SK-N-SH (cell line): ENCODE measurements at regions not wholly inside any gene's neighbourhood (a gene's known extent, or its start where the extent isn't known, plus 50 kb on each side); places are given as distances from the start of the nearest gene placed in this dataset.

ENCODE experiments used
- CTCF ChIA-PET: fragments of 300-600, 350-600 bp; formaldehyde crosslinking; extraction: SDS; loops from one replicate; lab custom pipeline; 2021; lab: Yijun Ruan, JAX
- POLR2A ChIA-PET: fragments of 350-600 bp; sonication (Branson Sonifier 250); formaldehyde crosslinking; extraction: SDS; loops from one replicate; lab custom pipeline; 2020; ENCODE audit warnings: antibody characterized with exemption, inconsistent platforms; lab: Yijun Ruan, JAX
- DNase-seq: peaks from one replicate; pipeline ENCODE4 v3.0.0; 2012
- H2AFZ ChIP-seq: fragments of 200-600 bp; sonication (generic); 2 replicates; pipeline ENCODE4 v1.8.1; 2016; ENCODE audit warnings: antibody characterized with exemption, mild to moderate bottlenecking, low read depth
- H3F3A ChIP-seq: fragments of 200-600 bp; sonication (generic); replicated peaks from 2 replicates; pipeline ENCODE3; 2016; ENCODE audit warnings: antibody characterized with exemption, mild to moderate bottlenecking; ENCODE audit not compliant: insufficient read depth
- H3K27ac ChIP-seq, 2 experiments: fragments of 200-500 bp in 1 of 2; fragments of 200-600 bp in 1 of 2; sonication (Bioruptor generic) in 1 of 2; sonication (generic), shearing (Covaris generic) in 1 of 2; 2 replicates each; pipeline versions ENCODE4 v1.5.1 to v1.6.1; 2014 to 2016; ENCODE audit warnings: low read depth in 2 of 2, inconsistent platforms in 1 of 2, low read length in 1 of 2, mild to moderate bottlenecking in 1 of 2, mixed read lengths in 1 of 2
- H3K27me3 ChIP-seq: fragments of 200-600 bp; sonication (generic), shearing (Covaris generic); 2 replicates; pipeline ENCODE4 v1.6.1; 2016; ENCODE audit warnings: mixed run types; ENCODE audit not compliant: insufficient read depth
- H3K36me3 ChIP-seq, 2 experiments: fragments of 200-500 bp in 1 of 2; fragments of 200-600 bp in 1 of 2; sonication (Bioruptor generic) in 1 of 2; sonication (generic) in 1 of 2; replicated peaks in 1 of 2; 2 replicates each; pipeline versions ENCODE3 to v1.5.1; 2014 to 2016; ENCODE audit warnings: low read length in 1 of 2, mild to moderate bottlenecking in 1 of 2; ENCODE audit not compliant: insufficient read depth in 2 of 2, control insufficient read depth in 1 of 2
- H3K4me1 ChIP-seq, 2 experiments: fragments of 200-500 bp in 1 of 2; fragments of 200-600 bp in 1 of 2; sonication (Bioruptor generic) in 1 of 2; sonication (generic), shearing (Covaris generic) in 1 of 2; 2 replicates each; pipeline versions ENCODE4 v1.5.1 to v1.6.1; 2014 to 2016; ENCODE audit warnings: low read depth in 1 of 2, low read length in 1 of 2, mixed run types in 1 of 2; ENCODE audit not compliant: insufficient read depth in 2 of 2, control insufficient read depth in 1 of 2
- H3K4me2 ChIP-seq: fragments of 200-600 bp; sonication (generic), shearing (Covaris generic); 2 replicates; pipeline ENCODE4 v1.6.1; 2017; ENCODE audit warnings: mixed run types
- H3K4me3 ChIP-seq, 2 experiments: fragments of 200-500 bp in 1 of 2; fragments of 200-600 bp in 1 of 2; sonication (Bioruptor generic) in 1 of 2; sonication (generic), shearing (Covaris generic) in 1 of 2; 2 replicates each; pipeline versions ENCODE4 v1.5.1 to v1.8.1; 2014 to 2016; ENCODE audit warnings: low read depth in 2 of 2, inconsistent platforms in 1 of 2, low read length in 1 of 2, mild to moderate bottlenecking in 1 of 2, mixed read lengths in 1 of 2, moderate library complexity in 1 of 2
- H3K79me2 ChIP-seq: fragments of 200-600 bp; sonication (generic); 2 replicates; pipeline ENCODE4 v1.8.1; 2017; ENCODE audit warnings: mild to moderate bottlenecking; ENCODE audit not compliant: insufficient read depth
- H3K9ac ChIP-seq: fragments of 200-600 bp; sonication (generic); 2 replicates; pipeline ENCODE4 v1.6.1; 2017; ENCODE audit warnings: mixed run types
- H3K9me2 ChIP-seq: fragments of 200-600 bp; sonication (generic); 2 replicates; pipeline ENCODE4 v1.6.1; 2017; ENCODE audit warnings: mixed run types
- H3K9me3 ChIP-seq: fragments of 200-600 bp; sonication (generic); 2 replicates; pipeline ENCODE4 v1.6.1; 2017; ENCODE audit warnings: mixed run types, mild to moderate bottlenecking, moderate library complexity
- H4K20me1 ChIP-seq: fragments of 200-600 bp; sonication (generic); 2 replicates; pipeline ENCODE4 v1.6.1; 2017; ENCODE audit warnings: mild to moderate bottlenecking, mixed run types; ENCODE audit not compliant: insufficient read depth
- CHD2 ChIP-seq: fragments of 150-350 bp; IDR thresholded peaks from 2 replicates; pipeline ENCODE4 v1.6.1; 2018; ENCODE audit warnings: low read length; ENCODE audit not compliant: partially characterized antibody
- EZH2phosphoT487 ChIP-seq: fragments of 200-600 bp; sonication (generic); IDR thresholded peaks from 2 replicates; pipeline ENCODE4 v1.6.1; 2017; ENCODE audit warnings: low read depth, mixed run types, mild to moderate bottlenecking, antibody characterized with exemption, moderate library complexity, borderline replicate concordance
- FOSL2 ChIP-seq: IDR thresholded peaks from 2 replicates; pipeline ENCODE4 v1.4.0; 2012; ENCODE audit warnings: low read depth, mild to moderate bottlenecking, moderate library complexity, borderline replicate concordance
- FOXM1 ChIP-seq: IDR thresholded peaks from 2 replicates; pipeline ENCODE4 v1.4.0; 2012; ENCODE audit warnings: low read depth, mild to moderate bottlenecking
- GATA2 ChIP-seq: sonication (generic); formaldehyde crosslinking; IDR thresholded peaks from 2 replicates; pipeline ENCODE4 v1.5.0; 2020; ENCODE audit warnings: mild to moderate bottlenecking, missing genetic modification reagents
- MXI1 ChIP-seq: IDR thresholded peaks from 2 replicates; pipeline ENCODE4 v1.6.1; 2012; ENCODE audit warnings: mild to moderate bottlenecking, low read depth, low read length, improper control_type of control experiment
- NRF1 ChIP-seq: IDR thresholded peaks from 2 replicates; pipeline ENCODE4 v1.6.1; 2012; ENCODE audit warnings: low read depth, mild to moderate bottlenecking, low read length
- REST ChIP-seq: IDR thresholded peaks from 2 replicates; pipeline ENCODE4 v1.6.1; 2012; ENCODE audit warnings: mild to moderate bottlenecking, low read depth, low read length, moderate library complexity
- RXRA ChIP-seq: IDR thresholded peaks from 2 replicates; pipeline ENCODE4 v1.4.0; 2012; ENCODE audit warnings: low read depth, mild to moderate bottlenecking, borderline replicate concordance
- SIN3A ChIP-seq: IDR thresholded peaks from 2 replicates; pipeline ENCODE4 v1.6.1; 2012; ENCODE audit warnings: low read depth, mild to moderate bottlenecking, low read length, moderate library complexity, borderline replicate concordance
- SMC3 ChIP-seq: IDR thresholded peaks from 2 replicates; pipeline ENCODE4 v1.6.1; 2012; ENCODE audit warnings: low read depth, low read length, improper control_type of control experiment
- TAF1 ChIP-seq: IDR thresholded peaks from 2 replicates; pipeline ENCODE4 v1.6.1; 2012; ENCODE audit warnings: low read depth, mild to moderate bottlenecking, low read length, moderate library complexity, borderline replicate concordance
- TEAD4 ChIP-seq: IDR thresholded peaks from 2 replicates; pipeline ENCODE4 v1.4.0; 2012; ENCODE audit warnings: mild to moderate bottlenecking, borderline replicate concordance; ENCODE audit not compliant: insufficient read depth
- USF1 ChIP-seq: IDR thresholded peaks from 2 replicates; pipeline ENCODE4 v1.4.0; 2012; ENCODE audit warnings: low read depth, borderline replicate concordance
- WGBS: methylation state at CpG from one replicate; pipeline ENCODE4 v1.1.6; 2017; ENCODE audit warnings: low lambda C conversion rate; 5-methylcytosine and 5-hydroxymethylcytosine counted together
- TF ChIP-seq, protein P1 (sequence below): IDR thresholded peaks from 2 replicates; pipeline ENCODE4 v1.4.0; 2012; ENCODE audit warnings: low read depth, borderline replicate concordance
- TF ChIP-seq, protein P2 (sequence below): IDR thresholded peaks from 2 replicates; pipeline ENCODE4; 2012

DNA sequence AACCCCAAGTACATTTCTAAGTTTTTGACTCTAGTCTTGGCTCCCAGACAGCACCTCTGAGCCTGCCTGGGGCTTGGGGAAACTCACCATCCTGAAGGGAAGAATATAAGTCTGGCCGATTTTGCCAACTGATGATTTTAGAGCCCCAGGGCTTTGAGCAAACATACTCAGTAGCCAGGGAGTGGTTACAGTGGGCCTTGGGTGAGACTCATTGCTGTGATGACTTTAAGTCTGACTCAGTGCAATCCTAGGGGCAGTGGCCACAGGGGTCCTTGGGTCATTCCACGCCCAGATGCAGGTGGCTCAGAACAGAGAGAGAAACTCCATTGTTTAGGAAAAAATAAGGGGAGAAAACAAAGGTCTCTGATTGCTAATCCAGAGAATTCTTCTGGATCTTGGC lies 312.0 kb upstream of the EDIL3 start:
- Histone ChIP-seq H4K20me1 (no peaks in the 10 kb centered on the region), H3K36me3 (no peaks in the 10 kb centered on the region), H3K4me2 (no peak overlapping the region), H3K9me3 (0 out of 2 replicates have a peak, but pooled peaks cover 4% of the 10 kb centered on the region), H3K9ac (no peak overlapping the region), H3K9me2 (no peaks in the 10 kb centered on the region), H3K27me3 (peaks cover 11% of the 10 kb centered on the region; the same call in 1 of the 2 replicates), H2AFZ (no peak overlapping the region), H3K27ac (no peak overlapping the region), H3K4me3 (no peak overlapping the region), H3F3A (no peaks in the 10 kb centered on the region), H3K4me1 (no peaks in the 10 kb centered on the region), H3K79me2 (no peaks in the 10 kb centered on the region)
- WGBS = 8% methylated on average over 2 of the region's 2 CpGs
- ChIA-PET POLR2A (no interaction called here), CTCF (no interaction called here)
- no peak for TF ChIP-seq MXI1
- no peak for TF ChIP-seq TEAD4
- TF ChIP-seq CHD2 = no peak
- no peak for TF ChIP-seq FOSL2
- no peak for TF ChIP-seq RXRA
- no peak for TF ChIP-seq TAF1
- TF ChIP-seq, protein P1, sequence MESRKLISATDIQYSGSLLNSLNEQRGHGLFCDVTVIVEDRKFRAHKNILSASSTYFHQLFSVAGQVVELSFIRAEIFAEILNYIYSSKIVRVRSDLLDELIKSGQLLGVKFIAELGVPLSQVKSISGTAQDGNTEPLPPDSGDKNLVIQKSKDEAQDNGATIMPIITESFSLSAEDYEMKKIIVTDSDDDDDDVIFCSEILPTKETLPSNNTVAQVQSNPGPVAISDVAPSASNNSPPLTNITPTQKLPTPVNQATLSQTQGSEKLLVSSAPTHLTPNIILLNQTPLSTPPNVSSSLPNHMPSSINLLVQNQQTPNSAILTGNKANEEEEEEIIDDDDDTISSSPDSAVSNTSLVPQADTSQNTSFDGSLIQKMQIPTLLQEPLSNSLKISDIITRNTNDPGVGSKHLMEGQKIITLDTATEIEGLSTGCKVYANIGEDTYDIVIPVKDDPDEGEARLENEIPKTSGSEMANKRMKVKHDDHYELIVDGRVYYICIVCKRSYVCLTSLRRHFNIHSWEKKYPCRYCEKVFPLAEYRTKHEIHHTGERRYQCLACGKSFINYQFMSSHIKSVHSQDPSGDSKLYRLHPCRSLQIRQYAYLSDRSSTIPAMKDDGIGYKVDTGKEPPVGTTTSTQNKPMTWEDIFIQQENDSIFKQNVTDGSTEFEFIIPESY = no peak
- TF ChIP-seq GATA2 (CRISPR knock-in tag) = no peak
- TF ChIP-seq FOXM1 = no peak
- no peak for TF ChIP-seq SIN3A
- no peak for TF ChIP-seq SMC3
- TF ChIP-seq EZH2phosphoT487 = no peak
- TF ChIP-seq NRF1 = no peak
- no peak for TF ChIP-seq USF1
- TF ChIP-seq REST = no peak
- TF ChIP-seq, protein P2, sequence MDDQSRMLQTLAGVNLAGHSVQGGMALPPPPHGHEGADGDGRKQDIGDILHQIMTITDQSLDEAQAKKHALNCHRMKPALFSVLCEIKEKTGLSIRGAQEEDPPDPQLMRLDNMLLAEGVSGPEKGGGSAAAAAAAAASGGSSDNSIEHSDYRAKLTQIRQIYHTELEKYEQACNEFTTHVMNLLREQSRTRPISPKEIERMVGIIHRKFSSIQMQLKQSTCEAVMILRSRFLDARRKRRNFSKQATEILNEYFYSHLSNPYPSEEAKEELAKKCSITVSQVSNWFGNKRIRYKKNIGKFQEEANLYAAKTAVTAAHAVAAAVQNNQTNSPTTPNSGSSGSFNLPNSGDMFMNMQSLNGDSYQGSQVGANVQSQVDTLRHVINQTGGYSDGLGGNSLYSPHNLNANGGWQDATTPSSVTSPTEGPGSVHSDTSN = no peak
- DNase-seq = no peak
